ENCODE measurements at regions not wholly inside any gene's neighbourhood (a gene's known extent, or its start where the extent isn't known, plus 50 kb on each side); places are given as distances from the start of the nearest gene placed in this dataset.

GRCh38 chr13:54387625-54388024, 1359.0 kb downstream of the OLFM4 start:
- TF ChIP-seq EZH2 (IDR thresholded peaks at IDR 0.05; ENCODE audit: borderline replicate concordance, low read depth, low read length, severe bottlenecking): no peak
- TF ChIP-seq CTCF (IDR thresholded peaks at IDR 0.05; ENCODE audit: extremely low read depth in 1 of 2, insufficient read depth in 1 of 2, low read depth in 1 of 2, low read length in 2 of 2): no peak
